Activated T-helper 17 cell treated with anti-CD3 and anti-CD28 coated beads, Interleukin-2, amount 50 U/mL, for 72 hours (primary cell): ENCODE measurements at regions not wholly inside any gene's neighbourhood (a gene's known extent, or its start where the extent isn't known, plus 50 kb on each side); places are given as distances from the start of the nearest gene placed in this dataset.
"Not testable (repeated sequence)": the region's sequence is repeated elsewhere in the genome, so short reads cannot be mapped to it uniquely, and the experiment has no call there.

ENCODE experiments used
- ATAC-seq: fragments of 150-1000 bp; cut with Tn5 transposase; replicated peaks from 2 replicates; pipeline ENCODE4 v1.10.0; 2021; ENCODE audit warnings: mild to moderate bottlenecking, moderate library complexity
- H3K27ac Mint-ChIP-seq: one replicate; pipeline ENCODE4 v1.8.0; 2022; ENCODE audit warnings: mixed read lengths
- H3K27me3 Mint-ChIP-seq: one replicate; pipeline ENCODE4 v1.8.0; 2022; ENCODE audit warnings: mixed read lengths
- H3K36me3 Mint-ChIP-seq: one replicate; pipeline ENCODE4 v1.8.0; 2022; ENCODE audit warnings: low read depth, mild to moderate bottlenecking, mixed read lengths
- H3K4me1 Mint-ChIP-seq: one replicate; pipeline ENCODE4 v1.8.0; 2022; ENCODE audit warnings: mixed read lengths
- H3K4me3 Mint-ChIP-seq: one replicate; pipeline ENCODE4 v1.8.0; 2022; ENCODE audit warnings: mild to moderate bottlenecking, mixed read lengths
- H3K9me3 Mint-ChIP-seq: one replicate; pipeline ENCODE4 v1.8.0; 2022; ENCODE audit warnings: mixed read lengths

- no peaks in the 10 kb centered on the region for H3K36me3 Mint-ChIP-seq
- no peak for ATAC-seq
- H3K4me3 Mint-ChIP-seq: no peak overlapping the region
- H3K27ac Mint-ChIP-seq: no peak overlapping the region
- H3K4me1 Mint-ChIP-seq: no peaks in the 10 kb centered on the region
- H3K9me3 Mint-ChIP-seq: peaks cover 4% of the 10 kb centered on the region
- no peaks in the 10 kb centered on the region for H3K27me3 Mint-ChIP-seq
Measured at GRCh38 chr14:89743828-89744227, 210.7 kb downstream of the EFCAB11 start.

- Mint-ChIP-seq H3K4me1 (no peaks in the 10 kb centered on the region), H3K4me3 (no peak overlapping the region), H3K9me3 (no peaks in the 10 kb centered on the region), H3K27ac (no peak overlapping the region), H3K36me3 (no peaks in the 10 kb centered on the region), H3K27me3 (no peaks in the 10 kb centered on the region)
- ATAC-seq: no peak
Measured at GRCh38 chr14:89740241-89740640, 214.3 kb downstream of the EFCAB11 start.

GRCh38 chr14:89736881-89737280 is 217.6 kb downstream of the EFCAB11 start:
- no peak overlapping the region for H3K4me3 Mint-ChIP-seq
- no peak overlapping the region for H3K27ac Mint-ChIP-seq
- no peaks in the 10 kb centered on the region for H3K36me3 Mint-ChIP-seq
- H3K9me3 Mint-ChIP-seq: peaks cover 4% of the 10 kb centered on the region
- no peak for ATAC-seq
- H3K27me3 Mint-ChIP-seq: no peaks in the 10 kb centered on the region
- no peaks in the 10 kb centered on the region for H3K4me1 Mint-ChIP-seq

- Mint-ChIP-seq H3K4me3 (no peak overlapping the region), H3K9me3 (peaks cover 4% of the 10 kb centered on the region), H3K27ac (no peak overlapping the region), H3K36me3 (no peaks in the 10 kb centered on the region), H3K27me3 (no peaks in the 10 kb centered on the region), H3K4me1 (no peaks in the 10 kb centered on the region)
- ATAC-seq: no peak
Measured at GRCh38 chr14:89731396-89731933, 223.1 kb downstream of the EFCAB11 start.

GRCh38 chr14:89730687-89731086 is 223.8 kb downstream of the EFCAB11 start:
- no peak overlapping the region for H3K4me3 Mint-ChIP-seq
- H3K27me3 Mint-ChIP-seq: no peaks in the 10 kb centered on the region
- no peak for ATAC-seq
- peaks cover 4% of the 10 kb centered on the region for H3K9me3 Mint-ChIP-seq
- no peaks in the 10 kb centered on the region for H3K36me3 Mint-ChIP-seq
- H3K4me1 Mint-ChIP-seq: no peaks in the 10 kb centered on the region
- no peak overlapping the region for H3K27ac Mint-ChIP-seq

- Mint-ChIP-seq H3K36me3 (no peaks in the 10 kb centered on the region), H3K4me3 (no peak overlapping the region), H3K9me3 (peaks cover 4% of the 10 kb centered on the region), H3K27ac (no peak overlapping the region), H3K27me3 (no peaks in the 10 kb centered on the region), H3K4me1 (peaks cover 11% of the 10 kb centered on the region)
- no peak for ATAC-seq
Measured at GRCh38 chr14:89728964-89729363, 225.6 kb downstream of the EFCAB11 start.

- H3K9me3 Mint-ChIP-seq, H3K27me3 Mint-ChIP-seq, H3K36me3 Mint-ChIP-seq, H3K27ac Mint-ChIP-seq, ATAC-seq: not testable (repeated sequence)
- peak overlapping the region; percentile 88 for H3K4me3 Mint-ChIP-seq
- H3K4me1 Mint-ChIP-seq: peaks cover 31% of the 10 kb centered on the region
Measured at GRCh38 chr14:89726226-89726625, 228.3 kb downstream of the EFCAB11 start.

- ATAC-seq: peak; percentile 61
- no peaks in the 10 kb centered on the region for H3K27me3 Mint-ChIP-seq
- no peaks in the 10 kb centered on the region for H3K9me3 Mint-ChIP-seq
- peak overlapping the region; percentile 91 for H3K27ac Mint-ChIP-seq
- no peaks in the 10 kb centered on the region for H3K36me3 Mint-ChIP-seq
- peaks cover 46% of the 10 kb centered on the region for H3K4me1 Mint-ChIP-seq
- H3K4me3 Mint-ChIP-seq: peak overlapping the region; percentile 88
Measured at GRCh38 chr14:89724628-89724960, 229.9 kb downstream of the EFCAB11 start.

- no peaks in the 10 kb centered on the region for H3K36me3 Mint-ChIP-seq
Measured at GRCh38 chr14:89723930-89724627, 230.5 kb downstream of the EFCAB11 start.

GRCh38 chr14:89721956-89722355 is 232.6 kb downstream of the EFCAB11 start:
- Mint-ChIP-seq H3K9me3 (no peaks in the 10 kb centered on the region), H3K4me1 (peaks cover 51% of the 10 kb centered on the region), H3K27ac (peak overlapping the region; percentile 94), H3K36me3 (no peaks in the 10 kb centered on the region), H3K27me3 (no peaks in the 10 kb centered on the region), H3K4me3 (peak overlapping the region; percentile 79)
- ATAC-seq: no peak

More at GRCh38 chr14:89723930-89724627, 230.5 kb downstream of the EFCAB11 start:
- Mint-ChIP-seq H3K9me3 (no peaks in the 10 kb centered on the region), H3K27ac (peak overlapping the region; percentile 91), H3K27me3 (no peaks in the 10 kb centered on the region), H3K4me1 (peaks cover 46% of the 10 kb centered on the region), H3K4me3 (peak overlapping the region; percentile 88)
- ATAC-seq: no peak

- peak overlapping the region; percentile 94 for H3K27ac Mint-ChIP-seq
- H3K27me3 Mint-ChIP-seq: no peaks in the 10 kb centered on the region
- H3K36me3 Mint-ChIP-seq: no peaks in the 10 kb centered on the region
- peak overlapping the region; percentile 79 for H3K4me3 Mint-ChIP-seq
- peak; percentile 87 for ATAC-seq
- no peaks in the 10 kb centered on the region for H3K9me3 Mint-ChIP-seq
- peaks cover 51% of the 10 kb centered on the region for H3K4me1 Mint-ChIP-seq
Measured at GRCh38 chr14:89720741-89721729, 233.5 kb downstream of the EFCAB11 start.

GRCh38 chr14:89720076-89720687 is 234.3 kb downstream of the EFCAB11 start:
- H3K4me3 Mint-ChIP-seq: peak overlapping the region; percentile 79
- no peaks in the 10 kb centered on the region for H3K9me3 Mint-ChIP-seq
- H3K27me3 Mint-ChIP-seq: no peaks in the 10 kb centered on the region

GRCh38 chr14:89719366-89720075 is 235.0 kb downstream of the EFCAB11 start:
- Mint-ChIP-seq H3K36me3 (no peaks in the 10 kb centered on the region), H3K4me3 (peak overlapping the region; percentile 79), H3K4me1 (peaks cover 44% of the 10 kb centered on the region), H3K9me3 (no peaks in the 10 kb centered on the region), H3K27me3 (no peaks in the 10 kb centered on the region), H3K27ac (peak overlapping the region; percentile 94)
- ATAC-seq: no peak

More at GRCh38 chr14:89720076-89720687, 234.3 kb downstream of the EFCAB11 start:
- peak; percentile 10 for ATAC-seq
- H3K4me1 Mint-ChIP-seq: peaks cover 49% of the 10 kb centered on the region
- H3K36me3 Mint-ChIP-seq: no peaks in the 10 kb centered on the region
- peak overlapping the region; percentile 94 for H3K27ac Mint-ChIP-seq
